ENCODE measurements at regions not wholly inside any gene's neighbourhood (a gene's known extent, or its start where the extent isn't known, plus 50 kb on each side); places are given as distances from the start of the nearest gene placed in this dataset.

- Histone ChIP-seq H3K4me1 (replicated peaks in 1 of 4; ENCODE audit: control insufficient read depth in 3 of 4, insufficient read depth in 4 of 4, low read length in 3 of 4) (no peaks in the 10 kb centered on the region), H3K4ac (replicated peaks; ENCODE audit: insufficient read length, low read depth, low read length) (no peak overlapping the region), H4K5ac (ENCODE audit: insufficient read length, low read depth, low read length) (no peak overlapping the region), H2AK5ac (ENCODE audit: low read depth, low read length) (no peak overlapping the region), H3K79me1 (ENCODE audit: low read depth, low read length) (no peaks in the 10 kb centered on the region), H2BK5ac (ENCODE audit: low read depth, low read length) (no peak overlapping the region), H3K9me3 (ENCODE audit: insufficient read depth in 2 of 2, low read depth in 1 of 2, low read length in 1 of 2) (no peaks in the 10 kb centered on the region), H2BK12ac (ENCODE audit: low read depth, low read length) (no peak overlapping the region), H3K4me2 (ENCODE audit: insufficient read depth in 1 of 2, low read depth in 2 of 2, low read length in 2 of 2) (no peak overlapping the region), H4K91ac (replicated peaks; ENCODE audit: insufficient read length, low read length) (no peak overlapping the region), H3K18ac (ENCODE audit: extremely low read depth, low read length) (no peak overlapping the region), H3K23me2 (ENCODE audit: low read depth, low read length) (no peaks in the 10 kb centered on the region), H3K23ac (ENCODE audit: insufficient read length) (no peak overlapping the region), H2BK15ac (ENCODE audit: low read length) (no peak overlapping the region), H3K9ac (replicated peaks in 1 of 4; ENCODE audit: extremely low read depth in 1 of 4, low read depth in 3 of 4, low read length in 3 of 4) (no peak overlapping the region), H2BK20ac (ENCODE audit: low read length) (no peak overlapping the region), H3K27me3 (replicated peaks in 1 of 4; ENCODE audit: control insufficient read depth in 3 of 4, extremely low read depth in 1 of 4, insufficient read depth in 3 of 4, low read length in 3 of 4) (no peaks in the 10 kb centered on the region), H3K36me3 (ENCODE audit: control insufficient read depth in 2 of 4, insufficient read depth in 4 of 4, low read length in 3 of 4) (no peaks in the 10 kb centered on the region), H3K56ac (replicated peaks; ENCODE audit: insufficient read length, low read depth, low read length) (no peak overlapping the region), H2BK120ac (replicated peaks; ENCODE audit: low read depth, low read length) (no peak overlapping the region), H4K20me1 (replicated peaks in 1 of 2; ENCODE audit: control insufficient read depth in 1 of 2, insufficient read depth in 2 of 2, low read length in 2 of 2) (no peaks in the 10 kb centered on the region), H4K8ac (ENCODE audit: extremely low read depth, insufficient read depth, low read length) (no peak overlapping the region), H3K79me2 (ENCODE audit: control insufficient read depth in 1 of 2, insufficient read depth in 2 of 2, low read length in 2 of 2) (no peaks in the 10 kb centered on the region), H3K4me3 (ENCODE audit: extremely low read depth in 1 of 4, insufficient read depth in 2 of 4, low read depth in 3 of 4, low read length in 4 of 4) (no peak overlapping the region), H2AFZ (ENCODE audit: low read length) (no peak overlapping the region), H3K14ac (ENCODE audit: insufficient read length) (no peak overlapping the region), H3K27ac (ENCODE audit: low read depth, low read length) (no peak overlapping the region)
- ChIA-PET CTCF (ENCODE audit: partially characterized antibody) (no interaction called here), POLR2A (ENCODE audit: partially characterized antibody) (no interaction called here)
- FAIRE-seq, result no peak
- DNase-seq (ENCODE audit: low read depth in 1 of 2, low spot score in 2 of 2), result no peak
- TF ChIP-seq CEBPB (IDR thresholded peaks at IDR 0.05; ENCODE audit: low read depth, low read length) (no peak), POLR2A (IDR thresholded peaks at IDR 0.05; ENCODE audit: control extremely low read depth in 1 of 2, low read depth in 2 of 2, low read length in 2 of 2) (no peak), CHD1 (IDR thresholded peaks at IDR 0.05; ENCODE audit: low read depth, low read length) (no peak), BACH1 (IDR thresholded peaks at IDR 0.05; ENCODE audit: low read length) (no peak), EP300 (IDR thresholded peaks at IDR 0.05; ENCODE audit: borderline replicate concordance in 1 of 2, low read depth in 2 of 2, low read length in 2 of 2) (no peak), KDM5A (IDR thresholded peaks at IDR 0.05; ENCODE audit: low read length) (no peak), FOSL1 (IDR thresholded peaks at IDR 0.05; ENCODE audit: insufficient read depth, low read depth, low read length) (no peak), SIX5 (IDR thresholded peaks at IDR 0.05; ENCODE audit: low read depth, low read length) (no peak), JUN (IDR thresholded peaks at IDR 0.05; ENCODE audit: low read depth, low read length) (no peak), TAF1 (IDR thresholded peaks at IDR 0.05; ENCODE audit: low read depth, low read length) (no peak), ZNF274 (IDR thresholded peaks at IDR 0.05; ENCODE audit: borderline replicate concordance, extremely low read depth, low read length) (no peak), SP4 (IDR thresholded peaks at IDR 0.05; ENCODE audit: low read length) (no peak), TBP (IDR thresholded peaks at IDR 0.05; ENCODE audit: low read depth, low read length) (no peak), RAD21 (IDR thresholded peaks at IDR 0.05 in 1 of 2, conservative IDR thresholded peaks at IDR 0.05 in 1 of 2; ENCODE audit: low read depth in 2 of 2, low read length in 2 of 2) (no peak), SP2 (IDR thresholded peaks at IDR 0.05; ENCODE audit: low read length) (no peak)
- TF ChIP-seq, protein P1, sequence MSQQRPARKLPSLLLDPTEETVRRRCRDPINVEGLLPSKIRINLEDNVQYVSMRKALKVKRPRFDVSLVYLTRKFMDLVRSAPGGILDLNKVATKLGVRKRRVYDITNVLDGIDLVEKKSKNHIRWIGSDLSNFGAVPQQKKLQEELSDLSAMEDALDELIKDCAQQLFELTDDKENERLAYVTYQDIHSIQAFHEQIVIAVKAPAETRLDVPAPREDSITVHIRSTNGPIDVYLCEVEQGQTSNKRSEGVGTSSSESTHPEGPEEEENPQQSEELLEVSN (IDR thresholded peaks at IDR 0.05), result no peak
These were observed 1505.2 kb upstream of the CDH9 start for GRCh38 chr5:28543473-28544098.

All from H1 (cell line).